ENCODE measurements at regions not wholly inside any gene's neighbourhood (a gene's known extent, or its start where the extent isn't known, plus 50 kb on each side); places are given as distances from the start of the nearest gene placed in this dataset.

DNA sequence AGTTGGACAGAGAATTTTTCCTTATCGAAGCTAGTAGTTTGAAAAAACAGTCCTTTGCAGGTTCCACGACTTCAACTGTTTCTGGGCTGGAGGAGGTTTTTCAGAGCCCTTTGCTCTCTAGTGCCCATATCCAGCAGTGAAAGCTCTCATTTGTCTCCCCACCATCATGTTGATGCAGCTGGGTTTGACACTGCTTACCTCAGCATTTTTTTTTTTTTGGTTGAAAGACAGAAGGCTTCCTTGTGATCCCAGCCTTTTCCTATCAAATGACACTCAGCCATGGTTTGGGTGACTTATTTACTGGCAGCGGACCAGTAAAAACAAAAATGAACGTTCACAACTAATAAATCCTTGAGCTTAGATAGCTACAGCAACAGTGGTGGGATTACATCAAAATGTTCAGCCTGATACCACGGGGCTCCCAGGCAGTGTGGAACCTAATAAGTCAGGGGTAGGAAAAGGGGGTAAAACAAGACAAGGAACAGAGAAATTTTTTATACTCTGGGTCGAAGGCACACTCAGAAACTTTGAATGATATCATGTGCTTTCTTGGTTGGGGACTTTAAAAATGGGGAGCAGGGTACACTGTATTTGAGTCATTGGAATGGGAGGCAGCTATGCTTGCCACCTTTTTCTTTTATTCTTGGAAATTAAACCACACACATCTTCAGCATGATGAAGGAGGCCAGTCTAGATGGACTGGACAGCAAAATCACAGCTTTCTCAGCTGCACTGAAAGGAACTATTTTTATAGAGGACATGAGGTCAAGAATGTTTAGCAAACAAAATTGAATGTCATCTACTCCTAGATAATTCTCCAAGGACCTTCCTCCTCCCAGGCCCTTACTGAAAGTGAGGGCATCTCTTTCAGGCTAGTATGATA lies 308.9 kb upstream of the MPDZ start:
- no peak overlapping the region for H3K9ac ChIP-seq (ENCODE audit: low read depth in 1 of 2, low read length in 2 of 2)
- no peaks in the 10 kb centered on the region for H3K36me3 ChIP-seq (ENCODE audit: control insufficient read depth in 1 of 2, insufficient read depth in 2 of 2, low read length in 2 of 2)
- no peaks in the 10 kb centered on the region for H3K9me3 ChIP-seq (ENCODE audit: control insufficient read depth in 1 of 2, low read length in 2 of 2)
- no peak overlapping the region for H3K27ac ChIP-seq (ENCODE audit: low read depth, low read length)
- H3K4me3 ChIP-seq (ENCODE audit: low read depth in 1 of 2, low read length in 2 of 2), result no peak overlapping the region
- no peaks in the 10 kb centered on the region for H3K4me1 ChIP-seq (ENCODE audit: control insufficient read depth in 1 of 2, insufficient read depth in 2 of 2, low read length in 2 of 2)
- no peaks in the 10 kb centered on the region for H3K27me3 ChIP-seq (ENCODE audit: control insufficient read depth in 1 of 2, insufficient read depth in 2 of 2, low read length in 2 of 2)

DNA sequence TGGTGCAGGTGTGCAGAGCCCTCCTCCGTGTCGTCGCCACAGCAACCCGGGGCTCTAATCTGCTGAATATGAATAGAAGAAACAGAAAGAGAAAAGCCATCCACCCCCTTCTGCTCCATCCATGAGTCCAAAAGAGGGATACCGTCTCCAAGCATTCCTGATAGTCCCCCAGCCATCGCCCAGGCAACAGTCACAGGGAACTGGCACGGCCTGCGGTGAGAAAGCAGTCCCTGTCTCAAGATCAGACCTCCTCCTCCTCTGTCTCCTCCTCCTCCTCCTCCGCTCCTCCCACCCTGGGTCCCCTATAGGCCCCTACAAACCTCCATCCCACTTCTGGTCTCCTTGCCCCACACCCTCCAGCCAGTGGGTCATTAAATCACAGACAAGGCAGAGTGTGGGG lies 308.1 kb upstream of the MPDZ start:
- H3K9ac ChIP-seq (ENCODE audit: low read depth in 1 of 2, low read length in 2 of 2), result no peak overlapping the region
- no peak overlapping the region for H3K4me3 ChIP-seq (ENCODE audit: low read depth in 1 of 2, low read length in 2 of 2)
- no peaks in the 10 kb centered on the region for H3K9me3 ChIP-seq (ENCODE audit: control insufficient read depth in 1 of 2, low read length in 2 of 2)
- H3K36me3 ChIP-seq (ENCODE audit: control insufficient read depth in 1 of 2, insufficient read depth in 2 of 2, low read length in 2 of 2), result no peaks in the 10 kb centered on the region
- H3K27ac ChIP-seq (ENCODE audit: low read depth, low read length), result no peak overlapping the region
- H3K27me3 ChIP-seq (ENCODE audit: control insufficient read depth in 1 of 2, insufficient read depth in 2 of 2, low read length in 2 of 2), result no peaks in the 10 kb centered on the region
- no peaks in the 10 kb centered on the region for H3K4me1 ChIP-seq (ENCODE audit: control insufficient read depth in 1 of 2, insufficient read depth in 2 of 2, low read length in 2 of 2)

DNA sequence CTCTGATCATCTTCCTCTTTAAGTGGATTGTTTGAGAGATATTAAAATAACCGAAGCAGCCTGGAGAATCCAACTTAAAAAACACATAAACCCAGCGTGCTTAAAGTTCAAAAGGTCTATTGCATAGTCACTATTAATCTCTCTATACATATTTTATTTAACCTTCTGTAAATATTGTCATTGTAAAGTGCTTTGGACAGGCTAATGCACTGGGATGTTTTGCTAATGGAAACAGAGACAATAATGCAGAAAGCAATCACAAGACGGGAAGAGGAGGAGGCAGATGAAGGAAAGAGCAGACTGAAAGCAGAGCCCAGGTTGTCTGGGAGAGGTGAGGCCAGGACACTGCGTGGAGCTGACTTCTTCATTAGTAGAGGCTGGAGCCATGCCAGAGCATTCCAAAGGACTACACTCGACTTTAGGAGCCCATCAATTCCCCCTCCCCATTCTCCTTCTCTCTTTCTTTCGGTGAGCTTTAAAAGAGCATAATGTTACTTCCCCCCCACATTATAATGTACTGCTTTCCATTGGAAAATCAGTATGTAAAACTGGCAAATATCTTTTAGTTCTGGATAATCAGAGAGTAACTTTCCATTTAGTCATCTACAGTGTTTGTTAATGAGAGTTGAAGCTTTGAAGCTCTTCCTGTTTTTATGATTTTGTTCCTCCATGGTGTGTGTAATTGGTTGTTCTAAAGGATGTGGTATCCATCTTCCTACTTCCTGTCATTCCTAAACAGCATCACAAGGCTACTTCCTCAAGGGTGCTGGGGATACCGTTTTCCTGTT lies 307.3 kb upstream of the MPDZ start:
- H3K27ac ChIP-seq (ENCODE audit: low read depth, low read length), result no peak overlapping the region
- H3K9me3 ChIP-seq (ENCODE audit: control insufficient read depth in 1 of 2, low read length in 2 of 2), result no peaks in the 10 kb centered on the region
- no peaks in the 10 kb centered on the region for H3K36me3 ChIP-seq (ENCODE audit: control insufficient read depth in 1 of 2, insufficient read depth in 2 of 2, low read length in 2 of 2)
- H3K27me3 ChIP-seq (ENCODE audit: control insufficient read depth in 1 of 2, insufficient read depth in 2 of 2, low read length in 2 of 2), result no peaks in the 10 kb centered on the region
- H3K4me3 ChIP-seq (ENCODE audit: low read depth in 1 of 2, low read length in 2 of 2), result no peak overlapping the region
- H3K9ac ChIP-seq (ENCODE audit: low read depth in 1 of 2, low read length in 2 of 2), result no peak overlapping the region
- H3K4me1 ChIP-seq (ENCODE audit: control insufficient read depth in 1 of 2, insufficient read depth in 2 of 2, low read length in 2 of 2), result no peaks in the 10 kb centered on the region

DNA sequence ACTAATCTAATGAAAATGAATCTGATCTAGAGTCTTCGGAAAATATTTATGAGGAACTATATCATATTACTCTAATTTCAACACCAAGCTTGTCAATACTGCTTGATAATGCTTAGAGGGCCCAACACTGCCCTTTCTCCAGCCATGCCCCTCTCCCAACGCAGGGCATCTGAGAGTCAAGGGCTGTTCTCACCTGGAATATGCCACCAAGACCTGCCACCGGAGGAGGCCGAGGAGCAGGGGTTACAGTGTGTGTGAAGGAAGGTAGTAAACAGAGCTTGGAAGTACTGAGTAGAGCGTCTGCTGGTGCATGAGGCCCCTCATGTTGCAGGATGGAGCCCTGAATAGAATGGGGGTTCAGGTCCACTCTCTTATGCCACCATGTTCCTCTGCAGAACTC lies 301.3 kb upstream of the MPDZ start:
- H3K4me1 ChIP-seq (ENCODE audit: control insufficient read depth in 1 of 2, insufficient read depth in 2 of 2, low read length in 2 of 2), result no peaks in the 10 kb centered on the region
- no peaks in the 10 kb centered on the region for H3K9me3 ChIP-seq (ENCODE audit: control insufficient read depth in 1 of 2, low read length in 2 of 2)
- H3K36me3 ChIP-seq (ENCODE audit: control insufficient read depth in 1 of 2, insufficient read depth in 2 of 2, low read length in 2 of 2), result no peaks in the 10 kb centered on the region
- H3K27ac ChIP-seq (ENCODE audit: low read depth, low read length), result no peak overlapping the region
- H3K9ac ChIP-seq (ENCODE audit: low read depth in 1 of 2, low read length in 2 of 2), result no peak overlapping the region
- no peaks in the 10 kb centered on the region for H3K27me3 ChIP-seq (ENCODE audit: control insufficient read depth in 1 of 2, insufficient read depth in 2 of 2, low read length in 2 of 2)
- H3K4me3 ChIP-seq (ENCODE audit: low read depth in 1 of 2, low read length in 2 of 2), result no peak overlapping the region

DNA sequence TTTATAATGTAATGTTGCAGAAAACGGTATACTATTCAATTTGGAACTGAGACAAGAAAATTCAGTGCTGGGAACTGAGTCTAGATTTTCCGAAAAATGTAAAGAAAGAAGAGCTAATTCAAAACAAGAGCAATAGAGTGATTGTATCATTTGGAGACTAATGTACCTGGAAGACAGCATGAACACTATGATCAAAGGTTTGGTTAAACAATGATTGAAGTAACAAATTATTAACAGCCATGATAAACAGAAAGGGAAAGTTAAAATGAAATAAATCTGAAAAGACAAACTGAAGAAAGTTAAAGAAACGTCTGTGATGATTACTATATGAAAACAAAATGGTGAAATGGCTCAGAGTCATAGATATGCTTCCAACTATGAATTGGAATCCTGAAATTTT lies 300.6 kb upstream of the MPDZ start:
- no peaks in the 10 kb centered on the region for H3K36me3 ChIP-seq (ENCODE audit: control insufficient read depth in 1 of 2, insufficient read depth in 2 of 2, low read length in 2 of 2)
- H3K4me3 ChIP-seq (ENCODE audit: low read depth in 1 of 2, low read length in 2 of 2), result no peak overlapping the region
- no peaks in the 10 kb centered on the region for H3K27me3 ChIP-seq (ENCODE audit: control insufficient read depth in 1 of 2, insufficient read depth in 2 of 2, low read length in 2 of 2)
- H3K9me3 ChIP-seq (ENCODE audit: control insufficient read depth in 1 of 2, low read length in 2 of 2), result no peaks in the 10 kb centered on the region
- H3K4me1 ChIP-seq (ENCODE audit: control insufficient read depth in 1 of 2, insufficient read depth in 2 of 2, low read length in 2 of 2), result no peaks in the 10 kb centered on the region
- H3K9ac ChIP-seq (ENCODE audit: low read depth in 1 of 2, low read length in 2 of 2), result no peak overlapping the region
- no peak overlapping the region for H3K27ac ChIP-seq (ENCODE audit: low read depth, low read length)

DNA sequence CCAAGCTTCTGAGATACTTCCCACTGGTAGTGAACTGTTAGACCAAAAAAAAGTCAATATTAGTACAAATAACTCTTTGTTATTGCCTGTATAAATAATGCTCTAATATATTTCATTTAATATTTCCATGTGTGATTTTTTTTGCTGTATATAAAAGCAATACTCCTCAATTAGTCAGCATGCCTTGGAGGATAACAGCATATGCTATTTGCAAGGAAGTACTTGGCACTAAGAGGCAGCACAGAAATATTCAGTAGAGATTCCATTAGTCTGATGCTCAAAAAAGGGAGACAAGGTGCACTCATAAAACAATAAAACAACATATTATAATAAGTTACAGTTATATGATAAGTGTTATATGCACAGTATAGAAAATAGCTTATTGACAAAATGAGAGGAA lies 296.6 kb upstream of the MPDZ start:
- Histone ChIP-seq H3K9me3 (ENCODE audit: control insufficient read depth in 1 of 2, low read length in 2 of 2) (no peaks in the 10 kb centered on the region), H3K9ac (ENCODE audit: low read depth in 1 of 2, low read length in 2 of 2) (no peak overlapping the region), H3K36me3 (ENCODE audit: control insufficient read depth in 1 of 2, insufficient read depth in 2 of 2, low read length in 2 of 2) (no peaks in the 10 kb centered on the region), H3K27ac (ENCODE audit: low read depth, low read length) (no peak overlapping the region), H3K27me3 (ENCODE audit: control insufficient read depth in 1 of 2, insufficient read depth in 2 of 2, low read length in 2 of 2) (no peaks in the 10 kb centered on the region), H3K4me1 (ENCODE audit: control insufficient read depth in 1 of 2, insufficient read depth in 2 of 2, low read length in 2 of 2) (no peaks in the 10 kb centered on the region), H3K4me3 (ENCODE audit: low read depth in 1 of 2, low read length in 2 of 2) (no peak overlapping the region)

DNA sequence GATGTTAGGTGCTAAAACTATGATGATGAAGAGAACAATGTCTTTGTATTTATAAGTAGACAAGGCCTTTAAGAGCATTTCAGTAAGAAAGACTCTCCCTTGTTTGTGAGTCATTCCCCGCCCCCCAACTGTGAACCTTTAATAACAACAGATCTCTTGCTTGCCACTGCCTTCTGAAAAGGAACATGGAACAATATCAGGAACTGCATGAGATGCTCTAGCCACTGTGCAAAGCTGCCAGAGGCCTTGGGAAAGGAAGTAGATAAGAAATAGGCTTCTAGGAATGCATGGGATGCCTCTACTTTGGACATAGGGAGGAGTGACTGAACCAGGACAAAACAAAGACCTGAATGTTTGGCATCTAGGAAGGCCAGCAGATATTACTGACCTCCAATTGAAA lies 296.1 kb upstream of the MPDZ start:
- no peaks in the 10 kb centered on the region for H3K4me1 ChIP-seq (ENCODE audit: control insufficient read depth in 1 of 2, insufficient read depth in 2 of 2, low read length in 2 of 2)
- no peak overlapping the region for H3K4me3 ChIP-seq (ENCODE audit: low read depth in 1 of 2, low read length in 2 of 2)
- no peak overlapping the region for H3K9ac ChIP-seq (ENCODE audit: low read depth in 1 of 2, low read length in 2 of 2)
- H3K36me3 ChIP-seq (ENCODE audit: control insufficient read depth in 1 of 2, insufficient read depth in 2 of 2, low read length in 2 of 2), result no peaks in the 10 kb centered on the region
- H3K9me3 ChIP-seq (ENCODE audit: control insufficient read depth in 1 of 2, low read length in 2 of 2), result no peaks in the 10 kb centered on the region
- H3K27ac ChIP-seq (ENCODE audit: low read depth, low read length), result no peak overlapping the region
- no peaks in the 10 kb centered on the region for H3K27me3 ChIP-seq (ENCODE audit: control insufficient read depth in 1 of 2, insufficient read depth in 2 of 2, low read length in 2 of 2)

DNA sequence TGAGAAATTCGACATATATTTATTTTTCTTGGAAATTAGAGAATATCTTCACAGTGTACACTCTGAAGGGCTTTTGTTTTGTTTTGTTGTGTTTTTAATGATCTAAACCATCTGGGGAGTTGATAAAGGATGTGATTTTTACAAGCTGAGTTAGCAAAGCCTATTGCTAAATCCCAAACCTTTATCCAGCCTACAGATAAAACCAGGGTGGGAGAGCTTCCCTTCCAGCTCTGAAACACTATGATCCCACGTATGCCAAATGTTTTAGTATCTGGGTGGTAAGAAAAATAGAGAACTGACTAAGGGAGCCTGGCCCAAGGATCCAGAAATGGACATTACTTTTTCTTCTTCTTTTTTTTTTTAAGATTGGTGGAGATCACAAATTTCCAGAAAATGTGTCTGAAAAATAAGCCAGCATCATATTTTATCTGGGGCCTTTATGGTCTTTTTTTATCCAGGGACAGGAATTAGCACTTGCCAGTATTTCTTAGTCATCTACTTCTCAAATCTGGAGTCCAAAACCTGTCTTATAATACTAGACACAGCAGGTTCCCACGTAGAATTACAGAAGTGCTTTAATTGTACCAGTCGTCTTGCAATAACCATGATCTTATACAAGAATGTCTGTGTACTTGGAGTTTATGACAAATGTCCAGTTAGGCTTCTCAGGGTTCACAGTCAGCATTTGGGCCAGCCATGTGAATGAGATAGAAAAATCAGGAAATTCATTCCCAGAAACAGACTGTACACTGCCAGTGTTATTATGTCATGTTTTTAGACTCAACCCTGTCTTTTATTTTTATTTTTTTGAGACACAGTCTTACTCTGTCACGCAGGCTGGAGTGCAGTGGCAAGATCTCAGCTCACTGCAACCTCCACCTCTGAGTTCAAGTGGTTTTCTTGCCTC lies 290.8 kb upstream of the MPDZ start:
- H3K9ac ChIP-seq (ENCODE audit: low read depth in 1 of 2, low read length in 2 of 2), result no peak overlapping the region
- H3K27ac ChIP-seq (ENCODE audit: low read depth, low read length), result no peak overlapping the region
- no peak overlapping the region for H3K4me3 ChIP-seq (ENCODE audit: low read depth in 1 of 2, low read length in 2 of 2)
- peaks cover 0 to 4% of the 10 kb centered on the region in 2 donors for H3K4me1 ChIP-seq (ENCODE audit: control insufficient read depth in 1 of 2, insufficient read depth in 2 of 2, low read length in 2 of 2)
- H3K9me3 ChIP-seq (ENCODE audit: control insufficient read depth in 1 of 2, low read length in 2 of 2), result no peaks in the 10 kb centered on the region
- H3K27me3 ChIP-seq (ENCODE audit: control insufficient read depth in 1 of 2, insufficient read depth in 2 of 2, low read length in 2 of 2), result no peaks in the 10 kb centered on the region
- no peaks in the 10 kb centered on the region for H3K36me3 ChIP-seq (ENCODE audit: control insufficient read depth in 1 of 2, insufficient read depth in 2 of 2, low read length in 2 of 2)

DNA sequence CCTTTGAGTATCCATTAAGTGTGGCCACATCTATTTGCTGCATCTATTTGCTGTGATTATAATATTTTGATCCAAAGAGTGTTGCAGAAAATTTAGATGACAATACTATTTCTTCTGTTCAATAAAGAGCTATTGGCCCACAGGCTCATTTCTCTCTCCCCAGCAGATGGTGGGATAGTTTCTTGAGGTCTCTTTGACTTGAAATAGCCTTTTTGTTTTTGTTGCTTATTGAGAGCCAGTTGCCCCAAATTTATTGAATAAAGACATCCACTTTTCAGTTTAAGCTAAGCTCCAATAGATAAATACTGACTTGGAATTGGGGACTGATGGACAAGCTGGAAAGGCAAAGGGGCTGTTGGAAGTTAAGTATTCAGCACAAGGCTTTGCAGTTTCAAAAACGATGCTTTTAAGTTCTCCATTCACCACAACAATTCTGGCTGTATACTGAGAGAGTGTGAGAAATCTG lies 290.1 kb upstream of the MPDZ start:
- Histone ChIP-seq H3K4me3 (ENCODE audit: low read depth in 1 of 2, low read length in 2 of 2) (no peak overlapping the region), H3K27ac (ENCODE audit: low read depth, low read length) (no peak overlapping the region)

More for the DNA sequence above, 290.1 kb upstream of the MPDZ start:
- Histone ChIP-seq H3K27me3 (ENCODE audit: control insufficient read depth in 1 of 2, insufficient read depth in 2 of 2, low read length in 2 of 2) (no peaks in the 10 kb centered on the region), H3K9me3 (ENCODE audit: control insufficient read depth in 1 of 2, low read length in 2 of 2) (no peaks in the 10 kb centered on the region), H3K36me3 (ENCODE audit: control insufficient read depth in 1 of 2, insufficient read depth in 2 of 2, low read length in 2 of 2) (no peaks in the 10 kb centered on the region), H3K9ac (ENCODE audit: low read depth in 1 of 2, low read length in 2 of 2) (no peak overlapping the region), H3K4me1 (ENCODE audit: control insufficient read depth in 1 of 2, insufficient read depth in 2 of 2, low read length in 2 of 2) (peaks cover 0 to 4% of the 10 kb centered on the region in 2 donors)

All from duodenal mucosa (tissue), 2 donors.